DND-41 (cell line): ENCODE measurements at regions not wholly inside any gene's neighbourhood (a gene's known extent, or its start where the extent isn't known, plus 50 kb on each side); places are given as distances from the start of the nearest gene placed in this dataset.

Experiments used
- EZH2 ChIP-seq: IDR thresholded peaks from 3 replicates; pipeline ENCODE4 v1.6.1; 2012; ENCODE audit warnings: borderline replicate concordance, low read depth, mild to moderate bottlenecking, moderate library complexity, low read length, inconsistent platforms; ENCODE audit not compliant: severe bottlenecking
- TF ChIP-seq, protein P1 (sequence below): IDR thresholded peaks from 2 replicates; pipeline ENCODE4 v1.5.1; 2012; ENCODE audit warnings: borderline replicate concordance, low read length, moderate library complexity, mild to moderate bottlenecking; ENCODE audit not compliant: poor library complexity, severe bottlenecking; ENCODE audit errors: extremely low read depth

DNA sequence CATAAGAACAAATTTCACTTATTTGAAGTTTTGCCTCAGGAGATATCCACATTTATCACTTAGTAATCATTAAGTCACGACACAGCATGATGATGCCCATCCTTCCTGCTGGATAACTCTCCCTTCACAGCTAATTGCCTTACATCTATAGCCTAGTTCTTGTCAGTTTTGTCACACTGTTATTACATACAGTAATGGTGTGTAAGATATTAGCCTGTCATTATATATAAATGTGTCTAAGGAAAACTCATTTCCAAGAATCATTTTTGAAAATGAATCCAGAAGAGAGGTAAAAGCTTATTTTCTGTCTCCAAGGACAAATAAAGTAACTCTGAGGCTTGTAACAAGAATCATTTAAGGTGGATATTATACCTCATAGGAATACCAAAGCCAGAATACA is 193.2 kb upstream of the ARID2 start:
- TF ChIP-seq, protein P1, sequence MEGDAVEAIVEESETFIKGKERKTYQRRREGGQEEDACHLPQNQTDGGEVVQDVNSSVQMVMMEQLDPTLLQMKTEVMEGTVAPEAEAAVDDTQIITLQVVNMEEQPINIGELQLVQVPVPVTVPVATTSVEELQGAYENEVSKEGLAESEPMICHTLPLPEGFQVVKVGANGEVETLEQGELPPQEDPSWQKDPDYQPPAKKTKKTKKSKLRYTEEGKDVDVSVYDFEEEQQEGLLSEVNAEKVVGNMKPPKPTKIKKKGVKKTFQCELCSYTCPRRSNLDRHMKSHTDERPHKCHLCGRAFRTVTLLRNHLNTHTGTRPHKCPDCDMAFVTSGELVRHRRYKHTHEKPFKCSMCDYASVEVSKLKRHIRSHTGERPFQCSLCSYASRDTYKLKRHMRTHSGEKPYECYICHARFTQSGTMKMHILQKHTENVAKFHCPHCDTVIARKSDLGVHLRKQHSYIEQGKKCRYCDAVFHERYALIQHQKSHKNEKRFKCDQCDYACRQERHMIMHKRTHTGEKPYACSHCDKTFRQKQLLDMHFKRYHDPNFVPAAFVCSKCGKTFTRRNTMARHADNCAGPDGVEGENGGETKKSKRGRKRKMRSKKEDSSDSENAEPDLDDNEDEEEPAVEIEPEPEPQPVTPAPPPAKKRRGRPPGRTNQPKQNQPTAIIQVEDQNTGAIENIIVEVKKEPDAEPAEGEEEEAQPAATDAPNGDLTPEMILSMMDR = no peak
- TF ChIP-seq EZH2 = no peak
